ENCODE measurements at regions not wholly inside any gene's neighbourhood (a gene's known extent, or its start where the extent isn't known, plus 50 kb on each side); places are given as distances from the start of the nearest gene placed in this dataset.

GRCh38 chr10:78553792-78554191, 515.0 kb upstream of the ZMIZ1 start:
- no peak for TF ChIP-seq CTCF (IDR thresholded peaks at IDR 0.05)
- TF ChIP-seq POLR2A (IDR thresholded peaks at IDR 0.05): no peak
- TF ChIP-seq EP300 (IDR thresholded peaks at IDR 0.05): no peak

All from tibial nerve (tissue), 4 donors.